Esophagus muscularis mucosa (tissue), 4 donors: ENCODE measurements at regions not wholly inside any gene's neighbourhood (a gene's known extent, or its start where the extent isn't known, plus 50 kb on each side); places are given as distances from the start of the nearest gene placed in this dataset.
"Not testable (repeated sequence)": the region's sequence is repeated elsewhere in the genome, so short reads cannot be mapped to it uniquely, and the experiment has no call there.

Experiments used
- CTCF ChIP-seq, 3 experiments: fragments of 200-600 bp in 2 of 3; fragments of 450-650 bp in 1 of 3; sonication (generic) in 2 of 3; IDR thresholded peaks; one replicate each; pipeline ENCODE4 v1.5.1; 2017 to 2019; ENCODE audit warnings: antibody characterized with exemption in 3 of 3, mild to moderate bottlenecking in 2 of 3, moderate library complexity in 1 of 3
- EP300 ChIP-seq: sonication (generic); formaldehyde crosslinking; IDR thresholded peaks from one replicate; pipeline ENCODE4 v1.6.1; 2017; ENCODE audit warnings: antibody characterized with exemption
- POLR2A ChIP-seq: fragments of 450-650 bp; IDR thresholded peaks from one replicate; pipeline ENCODE4 v1.6.1; 2017; ENCODE audit warnings: antibody characterized with exemption, moderate library complexity, mild to moderate bottlenecking, low read depth
- POLR2AphosphoS5 ChIP-seq, 2 donors: sonication (generic); formaldehyde crosslinking; IDR thresholded peaks; one replicate each; pipeline ENCODE4 v1.6.1; 2017; ENCODE audit warnings: antibody characterized with exemption in 2 of 2

GRCh38 chr16:32845572-32845971 is 169.6 kb upstream of the TP53TG3 start:
- TF ChIP-seq POLR2A; CTCF (IDR thresholded peaks at IDR 0.05); POLR2AphosphoS5 (IDR thresholded peaks at IDR 0.05); EP300: not testable (repeated sequence)
